Keratinocyte (primary cell): ENCODE measurements at regions not wholly inside any gene's neighbourhood (a gene's known extent, or its start where the extent isn't known, plus 50 kb on each side); places are given as distances from the start of the nearest gene placed in this dataset.

Source experiments
- DNase-seq: peaks from one replicate; pipeline ENCODE4 v3.0.0-alpha.2; 2011; ENCODE audit warnings: low read depth, missing footprints, low spot score
- FAIRE-seq: peaks from 2 replicates; lab custom pipeline; 2011; peaks lifted over from hg19 to GRCh38; lab: Jason Lieb, UNC
- H2AFZ ChIP-seq: 2 replicates; pipeline ENCODE4 v1.6.0; 2012; ENCODE audit warnings: low read length, control low read depth, inconsistent platforms; ENCODE audit not compliant: control insufficient read depth
- H3K27ac ChIP-seq: 2 replicates; pipeline ENCODE4 v1.5.1; 2011; ENCODE audit warnings: low read length; ENCODE audit not compliant: control insufficient read depth, insufficient read depth
- H3K27me3 ChIP-seq: 3 replicates; pipeline ENCODE4 v1.6.0; 2011; ENCODE audit warnings: low read length; ENCODE audit not compliant: control insufficient read depth, insufficient read depth; ENCODE audit errors: extremely low read depth
- H3K36me3 ChIP-seq, 2 experiments: 2 replicates in 1 of 2; 3 replicates in 1 of 2; pipeline ENCODE4 v1.5.1; 2011; ENCODE audit warnings: low read length in 2 of 2, mild to moderate bottlenecking in 1 of 2; ENCODE audit not compliant: control insufficient read depth in 2 of 2, insufficient read depth in 2 of 2; ENCODE audit errors: extremely low read depth in 1 of 2
- H3K4me1 ChIP-seq: 3 replicates; pipeline ENCODE4 v1.5.1; 2011; ENCODE audit warnings: low read length; ENCODE audit not compliant: control insufficient read depth, insufficient read depth; ENCODE audit errors: extremely low read depth
- H3K4me2 ChIP-seq: 3 replicates; pipeline ENCODE4 v1.6.0; 2011; ENCODE audit warnings: low read depth, low read length; ENCODE audit not compliant: control insufficient read depth, insufficient read depth; ENCODE audit errors: extremely low read depth
- H3K4me3 ChIP-seq, 3 experiments: fragments of 200-600 bp in 1 of 3; sonication (generic) in 1 of 3; 2 replicates in 2 of 3; 3 replicates in 1 of 3; pipeline ENCODE4 v1.5.1; 2011 to 2016; ENCODE audit warnings: low read length in 3 of 3, mild to moderate bottlenecking in 3 of 3, control low read depth in 2 of 3, inconsistent platforms in 1 of 3, low read depth in 1 of 3, mixed read lengths in 1 of 3, mixed run types in 1 of 3, moderate library complexity in 1 of 3; ENCODE audit not compliant: control insufficient read depth in 2 of 3, insufficient read depth in 2 of 3; ENCODE audit errors: extremely low read depth in 1 of 3
- H3K79me2 ChIP-seq: 2 replicates; pipeline ENCODE4 v1.6.0; 2012; ENCODE audit warnings: low read length; ENCODE audit not compliant: control insufficient read depth, insufficient read depth
- H3K9ac ChIP-seq: 3 replicates; pipeline ENCODE4 v1.6.0; 2011; ENCODE audit warnings: low read length; ENCODE audit not compliant: control insufficient read depth, insufficient read depth; ENCODE audit errors: extremely low read depth
- H3K9me1 ChIP-seq: 3 replicates; pipeline ENCODE4 v1.6.0; 2011; ENCODE audit warnings: low read length; ENCODE audit not compliant: control insufficient read depth, insufficient read depth; ENCODE audit errors: extremely low read depth
- H3K9me3 ChIP-seq: 2 replicates; pipeline ENCODE4 v1.5.1; 2012; ENCODE audit warnings: low read depth, low read length; ENCODE audit not compliant: control insufficient read depth
- H4K20me1 ChIP-seq: 3 replicates; pipeline ENCODE4 v1.6.0; 2011; ENCODE audit warnings: low read length; ENCODE audit not compliant: control insufficient read depth, insufficient read depth; ENCODE audit errors: extremely low read depth
- CTCF ChIP-seq, 3 experiments: IDR thresholded peaks in 1 of 3; conservative IDR thresholded peaks in 1 of 3; optimal IDR thresholded peaks in 1 of 3; 2 replicates in 2 of 3; 3 replicates in 1 of 3; pipeline versions ENCODE3 to v1.5.1; 2011; ENCODE audit warnings: low read length in 3 of 3, mild to moderate bottlenecking in 3 of 3, moderate library complexity in 2 of 3, control low read depth in 1 of 3, inconsistent platforms in 1 of 3; ENCODE audit not compliant: insufficient read depth in 2 of 3; ENCODE audit errors: extremely low read depth in 1 of 3
- EZH2 ChIP-seq: IDR thresholded peaks from one replicate; pipeline ENCODE4 v1.6.1; 2012; ENCODE audit warnings: inconsistent platforms, mild to moderate bottlenecking, low read length, moderate library complexity
- dilution Hi-C: fragments of 300-500 bp; cut with MboI; formaldehyde crosslinking; loops from one replicate; pipeline ENCODE4 v1.7.0; 2020; ENCODE audit warnings: low sequenced_read_pairs; ENCODE audit not compliant: extremely low pct_ligation_motif_present

GRCh38 chr14:51401272-51401671, 161.2 kb downstream of the TMX1 start:
- no peak overlapping the region for H3K4me3 ChIP-seq
- no peaks in the 10 kb centered on the region for H3K27me3 ChIP-seq
- H3K4me2 ChIP-seq = no peak overlapping the region
- no peaks in the 10 kb centered on the region for H3K9me3 ChIP-seq
- H3K27ac ChIP-seq = no peak overlapping the region
- no peak overlapping the region for H2AFZ ChIP-seq
- no peaks in the 10 kb centered on the region for H3K79me2 ChIP-seq
- no peaks in the 10 kb centered on the region for H4K20me1 ChIP-seq
- dilution Hi-C loops = no loop called here
- no peaks in the 10 kb centered on the region for H3K36me3 ChIP-seq
- DNase-seq (no peak), FAIRE-seq (peak; percentile 72)
- H3K9ac ChIP-seq = no peak overlapping the region
- peaks cover 43% of the 10 kb centered on the region for H3K4me1 ChIP-seq
- TF ChIP-seq EZH2 (no peak), CTCF (optimal IDR thresholded peaks at IDR 0.05 in 1 of 3, IDR thresholded peaks at IDR 0.05 in 1 of 3, conservative IDR thresholded peaks at IDR 0.05 in 1 of 3; ENCODE audit: extremely low read depth in 1 of 3, insufficient read depth in 2 of 3, low read length in 3 of 3) (no peak)
- no peaks in the 10 kb centered on the region for H3K9me1 ChIP-seq

- FAIRE-seq (peak; percentile 29), DNase-seq (no peak)
- Histone ChIP-seq H3K36me3 (no peaks in the 10 kb centered on the region), H3K79me2 (no peaks in the 10 kb centered on the region), H3K9me3 (no peaks in the 10 kb centered on the region), H3K9ac (no peak overlapping the region), H3K27ac (no peak overlapping the region), H3K4me2 (no peak overlapping the region), H3K9me1 (no peaks in the 10 kb centered on the region), H3K4me1 (peaks cover 38% of the 10 kb centered on the region), H3K27me3 (no peaks in the 10 kb centered on the region), H4K20me1 (no peaks in the 10 kb centered on the region), H3K4me3 (no peak overlapping the region), H2AFZ (no peak overlapping the region)
- dilution Hi-C loops = no loop called here
- TF ChIP-seq EZH2 (no peak), CTCF (optimal IDR thresholded peaks at IDR 0.05 in 1 of 3, IDR thresholded peaks at IDR 0.05 in 1 of 3, conservative IDR thresholded peaks at IDR 0.05 in 1 of 3; ENCODE audit: extremely low read depth in 1 of 3, insufficient read depth in 2 of 3, low read length in 3 of 3) (no peak)
Measured at GRCh38 chr14:51401756-51402155, 161.7 kb downstream of the TMX1 start.
